GM23338 (cell line): ENCODE measurements at regions not wholly inside any gene's neighbourhood (a gene's known extent, or its start where the extent isn't known, plus 50 kb on each side); places are given as distances from the start of the nearest gene placed in this dataset.

Source experiments
- ATAC-seq: fragments of 200-7000 bp; cut with Tn5 transposase; 3 replicates; pipeline ENCODE4 v1.9.1; 2020
- DNase-seq: peaks from one replicate; pipeline ENCODE4 v3.0.0-alpha.2; 2015; ENCODE audit warnings: low spot score
- H2AFZ ChIP-seq: fragments of 200-600 bp; sonication (generic); 2 replicates; pipeline ENCODE4 v1.8.0; 2016; ENCODE audit warnings: antibody characterized with exemption, mild to moderate bottlenecking, moderate library complexity
- H3F3A ChIP-seq: fragments of 200-600 bp; sonication (generic); replicated peaks from 2 replicates; pipeline ENCODE4 v1.8.0; 2017; ENCODE audit warnings: antibody characterized with exemption, mixed run types, low read depth
- H3K27ac ChIP-seq: fragments of 200-600 bp; sonication (generic); 2 replicates; pipeline ENCODE4 v1.6.1; 2016; ENCODE audit warnings: low read depth
- H3K27me3 ChIP-seq: fragments of 200-600 bp; sonication (generic); 2 replicates; pipeline ENCODE4 v1.8.0; 2016; ENCODE audit warnings: mild to moderate bottlenecking, mixed run types, moderate library complexity; ENCODE audit not compliant: insufficient read depth
- H3K36me3 ChIP-seq: fragments of 200-600 bp; sonication (generic); 2 replicates; pipeline ENCODE4 v1.8.0; 2016; ENCODE audit warnings: mild to moderate bottlenecking; ENCODE audit not compliant: insufficient read depth
- H3K4me1 ChIP-seq: fragments of 200-600 bp; sonication (generic); 2 replicates; pipeline ENCODE4 v1.8.0; 2016; ENCODE audit warnings: mild to moderate bottlenecking, moderate library complexity; ENCODE audit not compliant: insufficient read depth
- H3K4me2 ChIP-seq: fragments of 200-600 bp; sonication (generic); 2 replicates; pipeline ENCODE4 v1.7.1; 2017; ENCODE audit warnings: mixed run types
- H3K4me3 ChIP-seq: fragments of 200-600 bp; sonication (generic); 2 replicates; pipeline ENCODE4 v1.6.1; 2016; ENCODE audit warnings: mixed run types
- H3K79me2 ChIP-seq: fragments of 200-600 bp; sonication (generic); replicated peaks from 2 replicates; pipeline ENCODE4 v1.8.0; 2017; ENCODE audit warnings: mild to moderate bottlenecking; ENCODE audit not compliant: insufficient read depth
- H3K9me2 ChIP-seq: fragments of 200-600 bp; sonication (generic); 2 replicates; pipeline ENCODE4 v1.8.0; 2017; ENCODE audit not compliant: insufficient read depth
- H4K20me1 ChIP-seq: fragments of 200-600 bp; sonication (generic); replicated peaks from 2 replicates; pipeline ENCODE4 v1.8.0; 2017; ENCODE audit warnings: mild to moderate bottlenecking; ENCODE audit not compliant: insufficient read depth
- H3K27ac Mint-ChIP-seq: 2 replicates; pipeline ENCODE4 v1.8.0; 2020; ENCODE audit warnings: inconsistent platforms, mild to moderate bottlenecking, moderate library complexity, mixed read lengths
- H3K27me3 Mint-ChIP-seq: 3 replicates; pipeline ENCODE4 v1.8.0; 2022; ENCODE audit warnings: low read depth, mild to moderate bottlenecking, moderate library complexity, mixed read lengths, inconsistent platforms; ENCODE audit not compliant: insufficient read depth, poor library complexity
- H3K36me3 Mint-ChIP-seq: 3 replicates; pipeline ENCODE4 v1.8.0; 2021; ENCODE audit warnings: low read depth, mild to moderate bottlenecking, inconsistent platforms, moderate library complexity, mixed read lengths
- H3K4me1 Mint-ChIP-seq: 3 replicates; pipeline ENCODE4 v1.8.0; 2020; ENCODE audit warnings: mild to moderate bottlenecking, inconsistent platforms, mixed read lengths
- H3K4me3 Mint-ChIP-seq: 3 replicates; pipeline ENCODE4 v1.8.0; 2021; ENCODE audit warnings: moderate library complexity, mild to moderate bottlenecking, inconsistent platforms, mixed read lengths
- H3K9me3 Mint-ChIP-seq: 3 replicates; pipeline ENCODE4 v1.8.0; 2020; ENCODE audit warnings: moderate library complexity, mild to moderate bottlenecking, inconsistent platforms, mixed read lengths
- CREB1 ChIP-seq: fragments of 250-450 bp; sonication (Bioruptor Pico); IDR thresholded peaks from 2 replicates; pipeline ENCODE4 v1.5.0; 2020; ENCODE audit warnings: low read depth, mild to moderate bottlenecking, moderate library complexity
- EZH2 ChIP-seq: fragments of 200-600 bp; sonication (generic); IDR thresholded peaks from one replicate; pipeline ENCODE4 v1.8.0; 2017; ENCODE audit warnings: antibody characterized with exemption, mild to moderate bottlenecking, low read depth; ENCODE audit not compliant: unreplicated experiment
- EZH2phosphoT487 ChIP-seq: fragments of 200-600 bp; sonication (generic); IDR thresholded peaks from one replicate; pipeline ENCODE4 v1.8.1; 2018; ENCODE audit warnings: antibody characterized with exemption; ENCODE audit not compliant: unreplicated experiment
- JUNB ChIP-seq: IDR thresholded peaks from one replicate; pipeline ENCODE4 v1.6.1; 2016; ENCODE audit warnings: antibody characterized with exemption; ENCODE audit not compliant: unreplicated experiment
- NANOG ChIP-seq: IDR thresholded peaks from 2 replicates; pipeline ENCODE4 v1.6.1; 2016; ENCODE audit warnings: antibody characterized with exemption, borderline replicate concordance
- POLR2AphosphoS5 ChIP-seq: IDR thresholded peaks from 2 replicates; pipeline ENCODE4 v1.6.1; 2016; ENCODE audit warnings: antibody characterized with exemption, low read depth
- ZNF114 ChIP-seq: fragments of 250-450 bp; sonication (Bioruptor Pico); IDR thresholded peaks from 2 replicates; pipeline ENCODE4 v1.5.0; 2020; ENCODE audit warnings: mild to moderate bottlenecking, moderate library complexity
- ZNF462 ChIP-seq: fragments of 250-450 bp; sonication (Bioruptor Pico); IDR thresholded peaks from 2 replicates; pipeline ENCODE4 v1.5.0; 2020; ENCODE audit warnings: mild to moderate bottlenecking, moderate library complexity
- TF ChIP-seq, protein P1 (sequence below): IDR thresholded peaks from 2 replicates; pipeline ENCODE4 v1.6.1; 2016; ENCODE audit warnings: antibody characterized with exemption
- TF ChIP-seq, protein P2 (sequence below): IDR thresholded peaks from one replicate; pipeline ENCODE4 v1.6.1; 2018; ENCODE audit warnings: antibody characterized with exemption; ENCODE audit not compliant: unreplicated experiment

- Mint-ChIP-seq H3K27ac (no peak overlapping the region), H3K4me1 (no peaks in the 10 kb centered on the region), H3K36me3 (no peaks in the 10 kb centered on the region), H3K4me3 (no peak overlapping the region), H3K27me3 (no peaks in the 10 kb centered on the region), H3K9me3 (no peaks in the 10 kb centered on the region)
- no peaks in the 10 kb centered on the region for H3K79me2 ChIP-seq
- H3K4me1 ChIP-seq = no peaks in the 10 kb centered on the region
- no peak for TF ChIP-seq NANOG
- no peaks in the 10 kb centered on the region for H3F3A ChIP-seq
- H4K20me1 ChIP-seq = no peaks in the 10 kb centered on the region
- no peak overlapping the region for H3K27ac ChIP-seq
- DNase-seq (no peak), ATAC-seq (no peak)
- no peak overlapping the region for H3K4me2 ChIP-seq
- no peak overlapping the region for H2AFZ ChIP-seq
- H3K27me3 ChIP-seq = no peaks in the 10 kb centered on the region
- no peaks in the 10 kb centered on the region for H3K9me2 ChIP-seq
- no peaks in the 10 kb centered on the region for H3K36me3 ChIP-seq
- H3K4me3 ChIP-seq = no peak overlapping the region
Observed at GRCh38 chr9:81045658-81046057, 643.7 kb downstream of the TLE1 start.

DNA sequence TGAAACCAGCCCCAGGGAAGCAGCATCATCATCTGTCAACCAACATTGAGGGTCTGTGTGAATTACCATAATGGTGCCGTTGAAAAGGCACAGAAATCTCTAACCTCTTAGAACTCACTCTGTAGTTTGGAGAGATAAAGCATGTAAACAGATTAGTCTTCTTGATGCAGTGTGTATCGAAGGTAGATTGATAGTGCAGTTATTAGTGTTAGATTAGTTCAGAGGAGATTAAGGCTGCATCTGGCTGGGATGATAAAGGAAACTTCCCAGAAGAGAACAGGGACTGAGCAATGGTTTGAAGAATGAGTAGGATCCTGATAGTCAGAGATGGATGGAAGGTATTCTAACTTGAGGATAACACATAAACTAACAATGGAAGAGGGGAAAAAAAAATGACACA is 651.5 kb downstream of the TLE1 start:
- Mint-ChIP-seq H3K9me3 (no peaks in the 10 kb centered on the region), H3K4me3 (no peak overlapping the region), H3K27me3 (no peaks in the 10 kb centered on the region), H3K4me1 (no peaks in the 10 kb centered on the region), H3K36me3 (no peaks in the 10 kb centered on the region), H3K27ac (no peak overlapping the region)
- Histone ChIP-seq H3K9me2 (peaks cover 3% of the 10 kb centered on the region; the same call in 1 of the 2 replicates), H3K79me2 (no peaks in the 10 kb centered on the region), H3K4me3 (no peak overlapping the region), H3K4me2 (no peak overlapping the region), H3K27ac (no peak overlapping the region), H3K27me3 (no peaks in the 10 kb centered on the region), H3F3A (no peaks in the 10 kb centered on the region), H3K4me1 (no peaks in the 10 kb centered on the region), H4K20me1 (no peaks in the 10 kb centered on the region), H3K36me3 (no peaks in the 10 kb centered on the region), H2AFZ (no peak overlapping the region; the same call in 1 of the 2 replicates)
- ATAC-seq (no peak), DNase-seq (no peak)
- TF ChIP-seq, protein P1, sequence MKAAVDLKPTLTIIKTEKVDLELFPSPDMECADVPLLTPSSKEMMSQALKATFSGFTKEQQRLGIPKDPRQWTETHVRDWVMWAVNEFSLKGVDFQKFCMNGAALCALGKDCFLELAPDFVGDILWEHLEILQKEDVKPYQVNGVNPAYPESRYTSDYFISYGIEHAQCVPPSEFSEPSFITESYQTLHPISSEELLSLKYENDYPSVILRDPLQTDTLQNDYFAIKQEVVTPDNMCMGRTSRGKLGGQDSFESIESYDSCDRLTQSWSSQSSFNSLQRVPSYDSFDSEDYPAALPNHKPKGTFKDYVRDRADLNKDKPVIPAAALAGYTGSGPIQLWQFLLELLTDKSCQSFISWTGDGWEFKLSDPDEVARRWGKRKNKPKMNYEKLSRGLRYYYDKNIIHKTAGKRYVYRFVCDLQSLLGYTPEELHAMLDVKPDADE = no peak
- TF ChIP-seq ZNF462 (CRISPR knock-in tag) (no peak), EZH2phosphoT487 (no peak), JUNB (no peak), CREB1 (CRISPR knock-in tag) (no peak), ZNF114 (CRISPR knock-in tag) (no peak), EZH2 (no peak), POLR2AphosphoS5 (no peak), NANOG (no peak)
- TF ChIP-seq, protein P2, sequence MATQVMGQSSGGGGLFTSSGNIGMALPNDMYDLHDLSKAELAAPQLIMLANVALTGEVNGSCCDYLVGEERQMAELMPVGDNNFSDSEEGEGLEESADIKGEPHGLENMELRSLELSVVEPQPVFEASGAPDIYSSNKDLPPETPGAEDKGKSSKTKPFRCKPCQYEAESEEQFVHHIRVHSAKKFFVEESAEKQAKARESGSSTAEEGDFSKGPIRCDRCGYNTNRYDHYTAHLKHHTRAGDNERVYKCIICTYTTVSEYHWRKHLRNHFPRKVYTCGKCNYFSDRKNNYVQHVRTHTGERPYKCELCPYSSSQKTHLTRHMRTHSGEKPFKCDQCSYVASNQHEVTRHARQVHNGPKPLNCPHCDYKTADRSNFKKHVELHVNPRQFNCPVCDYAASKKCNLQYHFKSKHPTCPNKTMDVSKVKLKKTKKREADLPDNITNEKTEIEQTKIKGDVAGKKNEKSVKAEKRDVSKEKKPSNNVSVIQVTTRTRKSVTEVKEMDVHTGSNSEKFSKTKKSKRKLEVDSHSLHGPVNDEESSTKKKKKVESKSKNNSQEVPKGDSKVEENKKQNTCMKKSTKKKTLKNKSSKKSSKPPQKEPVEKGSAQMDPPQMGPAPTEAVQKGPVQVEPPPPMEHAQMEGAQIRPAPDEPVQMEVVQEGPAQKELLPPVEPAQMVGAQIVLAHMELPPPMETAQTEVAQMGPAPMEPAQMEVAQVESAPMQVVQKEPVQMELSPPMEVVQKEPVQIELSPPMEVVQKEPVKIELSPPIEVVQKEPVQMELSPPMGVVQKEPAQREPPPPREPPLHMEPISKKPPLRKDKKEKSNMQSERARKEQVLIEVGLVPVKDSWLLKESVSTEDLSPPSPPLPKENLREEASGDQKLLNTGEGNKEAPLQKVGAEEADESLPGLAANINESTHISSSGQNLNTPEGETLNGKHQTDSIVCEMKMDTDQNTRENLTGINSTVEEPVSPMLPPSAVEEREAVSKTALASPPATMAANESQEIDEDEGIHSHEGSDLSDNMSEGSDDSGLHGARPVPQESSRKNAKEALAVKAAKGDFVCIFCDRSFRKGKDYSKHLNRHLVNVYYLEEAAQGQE = no peak
